Panc1 (cell line): ENCODE measurements at regions not wholly inside any gene's neighbourhood (a gene's known extent, or its start where the extent isn't known, plus 50 kb on each side); places are given as distances from the start of the nearest gene placed in this dataset.

Experiments used
- POLR2AphosphoS5 ChIP-seq: IDR thresholded peaks from 2 replicates; pipeline ENCODE4 v1.6.1; 2012; ENCODE audit warnings: mild to moderate bottlenecking, low read depth, low read length, moderate library complexity
- SIN3A ChIP-seq: IDR thresholded peaks from 2 replicates; pipeline ENCODE4 v1.6.1; 2012; ENCODE audit warnings: low read depth, mild to moderate bottlenecking, low read length, moderate library complexity, borderline replicate concordance; ENCODE audit not compliant: insufficient read depth
- TCF7L2 ChIP-seq: IDR thresholded peaks from 2 replicates; pipeline ENCODE4 v1.6.1; 2011; ENCODE audit warnings: mild to moderate bottlenecking, low read depth, low read length, inconsistent platforms
- TF ChIP-seq, protein P1 (sequence below): fragments of 450-650 bp; IDR thresholded peaks from 2 replicates; pipeline ENCODE4 v1.5.1; 2017; ENCODE audit warnings: mild to moderate bottlenecking
- TF ChIP-seq, protein P2 (sequence below), 2 experiments: IDR thresholded peaks; 2 replicates each; pipeline ENCODE4 v1.6.1; 2011 to 2012; ENCODE audit warnings: low read depth in 2 of 2, control low read depth in 1 of 2, low read length in 1 of 2, mild to moderate bottlenecking in 1 of 2, moderate library complexity in 1 of 2; ENCODE audit not compliant: insufficient read depth in 1 of 2

DNA sequence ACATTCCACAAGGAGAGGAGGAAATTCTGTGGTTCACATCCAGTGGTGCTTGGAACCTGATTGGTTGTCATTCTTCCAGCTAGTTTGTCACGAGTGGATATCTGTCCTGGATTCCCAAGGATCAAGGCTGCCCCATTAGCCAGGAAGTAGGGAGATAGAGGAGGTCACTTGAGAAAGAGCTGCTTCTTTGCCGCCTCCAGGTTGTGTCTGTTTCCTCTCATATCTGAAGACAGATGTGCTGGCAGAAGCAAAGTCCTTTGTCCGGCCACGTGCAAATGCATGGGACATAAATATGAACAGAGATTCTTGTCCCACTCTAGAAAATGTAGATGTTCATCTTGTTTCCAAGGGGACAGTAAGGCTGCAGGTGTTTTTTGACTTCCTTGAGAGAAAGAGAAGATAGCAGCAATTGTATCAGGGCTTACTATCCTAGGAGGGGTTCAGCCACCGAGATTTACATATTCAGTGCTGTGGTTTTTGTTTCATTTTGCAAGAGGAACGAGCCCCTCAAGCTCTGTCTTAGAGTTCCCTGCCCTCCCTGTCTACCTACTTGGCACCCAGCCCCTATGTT lies 174.4 kb downstream of the RPIA start:
- TF ChIP-seq, protein P1, sequence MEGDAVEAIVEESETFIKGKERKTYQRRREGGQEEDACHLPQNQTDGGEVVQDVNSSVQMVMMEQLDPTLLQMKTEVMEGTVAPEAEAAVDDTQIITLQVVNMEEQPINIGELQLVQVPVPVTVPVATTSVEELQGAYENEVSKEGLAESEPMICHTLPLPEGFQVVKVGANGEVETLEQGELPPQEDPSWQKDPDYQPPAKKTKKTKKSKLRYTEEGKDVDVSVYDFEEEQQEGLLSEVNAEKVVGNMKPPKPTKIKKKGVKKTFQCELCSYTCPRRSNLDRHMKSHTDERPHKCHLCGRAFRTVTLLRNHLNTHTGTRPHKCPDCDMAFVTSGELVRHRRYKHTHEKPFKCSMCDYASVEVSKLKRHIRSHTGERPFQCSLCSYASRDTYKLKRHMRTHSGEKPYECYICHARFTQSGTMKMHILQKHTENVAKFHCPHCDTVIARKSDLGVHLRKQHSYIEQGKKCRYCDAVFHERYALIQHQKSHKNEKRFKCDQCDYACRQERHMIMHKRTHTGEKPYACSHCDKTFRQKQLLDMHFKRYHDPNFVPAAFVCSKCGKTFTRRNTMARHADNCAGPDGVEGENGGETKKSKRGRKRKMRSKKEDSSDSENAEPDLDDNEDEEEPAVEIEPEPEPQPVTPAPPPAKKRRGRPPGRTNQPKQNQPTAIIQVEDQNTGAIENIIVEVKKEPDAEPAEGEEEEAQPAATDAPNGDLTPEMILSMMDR: no peak
- TF ChIP-seq POLR2AphosphoS5 (no peak), SIN3A (no peak), TCF7L2 (no peak)
- TF ChIP-seq, protein P2, sequence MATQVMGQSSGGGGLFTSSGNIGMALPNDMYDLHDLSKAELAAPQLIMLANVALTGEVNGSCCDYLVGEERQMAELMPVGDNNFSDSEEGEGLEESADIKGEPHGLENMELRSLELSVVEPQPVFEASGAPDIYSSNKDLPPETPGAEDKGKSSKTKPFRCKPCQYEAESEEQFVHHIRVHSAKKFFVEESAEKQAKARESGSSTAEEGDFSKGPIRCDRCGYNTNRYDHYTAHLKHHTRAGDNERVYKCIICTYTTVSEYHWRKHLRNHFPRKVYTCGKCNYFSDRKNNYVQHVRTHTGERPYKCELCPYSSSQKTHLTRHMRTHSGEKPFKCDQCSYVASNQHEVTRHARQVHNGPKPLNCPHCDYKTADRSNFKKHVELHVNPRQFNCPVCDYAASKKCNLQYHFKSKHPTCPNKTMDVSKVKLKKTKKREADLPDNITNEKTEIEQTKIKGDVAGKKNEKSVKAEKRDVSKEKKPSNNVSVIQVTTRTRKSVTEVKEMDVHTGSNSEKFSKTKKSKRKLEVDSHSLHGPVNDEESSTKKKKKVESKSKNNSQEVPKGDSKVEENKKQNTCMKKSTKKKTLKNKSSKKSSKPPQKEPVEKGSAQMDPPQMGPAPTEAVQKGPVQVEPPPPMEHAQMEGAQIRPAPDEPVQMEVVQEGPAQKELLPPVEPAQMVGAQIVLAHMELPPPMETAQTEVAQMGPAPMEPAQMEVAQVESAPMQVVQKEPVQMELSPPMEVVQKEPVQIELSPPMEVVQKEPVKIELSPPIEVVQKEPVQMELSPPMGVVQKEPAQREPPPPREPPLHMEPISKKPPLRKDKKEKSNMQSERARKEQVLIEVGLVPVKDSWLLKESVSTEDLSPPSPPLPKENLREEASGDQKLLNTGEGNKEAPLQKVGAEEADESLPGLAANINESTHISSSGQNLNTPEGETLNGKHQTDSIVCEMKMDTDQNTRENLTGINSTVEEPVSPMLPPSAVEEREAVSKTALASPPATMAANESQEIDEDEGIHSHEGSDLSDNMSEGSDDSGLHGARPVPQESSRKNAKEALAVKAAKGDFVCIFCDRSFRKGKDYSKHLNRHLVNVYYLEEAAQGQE (IDR thresholded peaks at IDR 0.05; ENCODE audit: insufficient read depth in 1 of 2, low read depth in 2 of 2, low read length in 1 of 2): no peak
